PC-9 (cell line): ENCODE measurements at regions not wholly inside any gene's neighbourhood (a gene's known extent, or its start where the extent isn't known, plus 50 kb on each side); places are given as distances from the start of the nearest gene placed in this dataset.

Source experiments
- EZH2 ChIP-seq: fragments of 200-600 bp; sonication (generic); IDR thresholded peaks from 2 replicates; pipeline ENCODE4 v1.8.0; 2017; ENCODE audit warnings: antibody characterized with exemption, low read depth
- TF ChIP-seq, protein P1 (sequence below): fragments of 200-600 bp; sonication (generic); conservative IDR thresholded peaks from 2 replicates; pipeline ENCODE4 v1.6.1; 2017; ENCODE audit warnings: mixed run types, antibody characterized with exemption, mild to moderate bottlenecking, moderate library complexity

DNA sequence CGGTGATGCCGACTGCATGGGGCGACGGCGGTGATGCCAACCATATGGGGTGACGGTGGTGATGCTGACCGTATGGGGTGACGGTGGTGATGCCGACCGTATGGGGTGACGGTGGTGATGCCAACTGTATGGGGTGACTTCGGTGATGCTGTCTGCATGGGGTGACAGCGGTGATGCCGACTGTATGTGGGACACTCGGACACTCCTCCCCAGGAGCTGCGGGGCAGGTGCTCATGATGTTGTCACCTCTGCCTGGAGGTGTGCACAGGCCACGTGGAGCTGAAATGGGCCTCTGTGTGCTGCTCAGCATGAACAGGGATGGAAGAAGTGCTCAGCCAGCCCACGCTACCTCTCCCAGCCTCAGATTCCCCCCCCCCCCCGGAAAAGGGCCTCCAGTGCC is 171.8 kb downstream of the OLFM1 start:
- TF ChIP-seq, protein P1, sequence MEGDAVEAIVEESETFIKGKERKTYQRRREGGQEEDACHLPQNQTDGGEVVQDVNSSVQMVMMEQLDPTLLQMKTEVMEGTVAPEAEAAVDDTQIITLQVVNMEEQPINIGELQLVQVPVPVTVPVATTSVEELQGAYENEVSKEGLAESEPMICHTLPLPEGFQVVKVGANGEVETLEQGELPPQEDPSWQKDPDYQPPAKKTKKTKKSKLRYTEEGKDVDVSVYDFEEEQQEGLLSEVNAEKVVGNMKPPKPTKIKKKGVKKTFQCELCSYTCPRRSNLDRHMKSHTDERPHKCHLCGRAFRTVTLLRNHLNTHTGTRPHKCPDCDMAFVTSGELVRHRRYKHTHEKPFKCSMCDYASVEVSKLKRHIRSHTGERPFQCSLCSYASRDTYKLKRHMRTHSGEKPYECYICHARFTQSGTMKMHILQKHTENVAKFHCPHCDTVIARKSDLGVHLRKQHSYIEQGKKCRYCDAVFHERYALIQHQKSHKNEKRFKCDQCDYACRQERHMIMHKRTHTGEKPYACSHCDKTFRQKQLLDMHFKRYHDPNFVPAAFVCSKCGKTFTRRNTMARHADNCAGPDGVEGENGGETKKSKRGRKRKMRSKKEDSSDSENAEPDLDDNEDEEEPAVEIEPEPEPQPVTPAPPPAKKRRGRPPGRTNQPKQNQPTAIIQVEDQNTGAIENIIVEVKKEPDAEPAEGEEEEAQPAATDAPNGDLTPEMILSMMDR: no peak
- no peak for TF ChIP-seq EZH2
